Loucy (cell line): ENCODE measurements at regions not wholly inside any gene's neighbourhood (a gene's known extent, or its start where the extent isn't known, plus 50 kb on each side); places are given as distances from the start of the nearest gene placed in this dataset.

Source experiments
- EZH2phosphoT487 ChIP-seq: fragments of 200-600 bp; IDR thresholded peaks from 2 replicates; pipeline ENCODE4 v1.6.1; 2018; ENCODE audit warnings: antibody characterized with exemption, mild to moderate bottlenecking, moderate library complexity, borderline replicate concordance
- TF ChIP-seq, protein P1 (sequence below): fragments of 200-600 bp; sonication (generic); conservative IDR thresholded peaks from 2 replicates; pipeline ENCODE4 v1.5.1; 2014; ENCODE audit warnings: mild to moderate bottlenecking, antibody characterized with exemption, low read length

DNA sequence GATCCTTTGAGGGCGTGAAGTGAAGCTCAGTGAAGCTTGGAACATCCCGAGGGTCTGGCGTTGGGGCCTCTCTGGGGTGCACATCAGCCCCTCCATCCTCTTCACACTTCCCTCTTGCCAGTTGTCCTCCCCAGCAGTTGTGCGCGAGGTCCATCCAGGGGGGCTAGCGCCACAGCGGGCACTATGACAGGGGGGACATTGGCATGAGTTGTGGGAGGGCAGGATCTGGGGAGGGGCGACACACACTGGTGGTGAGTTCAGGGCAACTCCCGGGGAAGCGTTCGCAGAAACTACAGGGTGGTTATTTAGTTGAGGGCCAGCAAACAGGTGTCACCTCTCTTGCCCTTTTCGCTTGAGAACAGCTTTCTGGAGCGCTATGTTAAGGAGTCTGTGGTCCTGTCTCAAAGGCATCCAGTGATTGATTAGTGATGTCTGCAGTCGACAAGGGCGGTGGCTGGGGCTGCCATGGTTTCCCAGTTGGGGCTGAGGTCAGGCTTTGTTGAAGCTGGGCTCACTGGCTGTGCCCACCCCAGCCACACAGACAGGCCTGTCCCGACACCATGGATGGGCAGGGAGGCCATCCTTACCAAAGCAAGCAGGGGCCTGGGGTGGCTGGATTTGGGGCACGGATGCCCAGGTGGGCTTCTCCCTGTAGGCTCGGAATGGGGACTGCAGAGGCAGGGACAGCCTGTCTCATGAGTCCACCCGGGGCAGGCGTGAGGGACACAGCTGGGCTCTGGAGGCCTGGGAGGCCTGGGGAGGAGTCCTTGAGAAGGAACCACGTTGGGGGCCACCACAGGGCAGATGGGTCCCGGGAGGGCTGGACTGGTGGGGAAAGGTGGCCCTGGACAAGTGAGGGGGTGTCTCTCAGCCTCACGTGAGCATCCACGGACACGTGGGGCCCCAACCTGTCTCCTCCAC is 59.4 kb downstream of the UNCX start:
- TF ChIP-seq, protein P1, sequence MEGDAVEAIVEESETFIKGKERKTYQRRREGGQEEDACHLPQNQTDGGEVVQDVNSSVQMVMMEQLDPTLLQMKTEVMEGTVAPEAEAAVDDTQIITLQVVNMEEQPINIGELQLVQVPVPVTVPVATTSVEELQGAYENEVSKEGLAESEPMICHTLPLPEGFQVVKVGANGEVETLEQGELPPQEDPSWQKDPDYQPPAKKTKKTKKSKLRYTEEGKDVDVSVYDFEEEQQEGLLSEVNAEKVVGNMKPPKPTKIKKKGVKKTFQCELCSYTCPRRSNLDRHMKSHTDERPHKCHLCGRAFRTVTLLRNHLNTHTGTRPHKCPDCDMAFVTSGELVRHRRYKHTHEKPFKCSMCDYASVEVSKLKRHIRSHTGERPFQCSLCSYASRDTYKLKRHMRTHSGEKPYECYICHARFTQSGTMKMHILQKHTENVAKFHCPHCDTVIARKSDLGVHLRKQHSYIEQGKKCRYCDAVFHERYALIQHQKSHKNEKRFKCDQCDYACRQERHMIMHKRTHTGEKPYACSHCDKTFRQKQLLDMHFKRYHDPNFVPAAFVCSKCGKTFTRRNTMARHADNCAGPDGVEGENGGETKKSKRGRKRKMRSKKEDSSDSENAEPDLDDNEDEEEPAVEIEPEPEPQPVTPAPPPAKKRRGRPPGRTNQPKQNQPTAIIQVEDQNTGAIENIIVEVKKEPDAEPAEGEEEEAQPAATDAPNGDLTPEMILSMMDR: no peak
- TF ChIP-seq EZH2phosphoT487: no peak
